ENCODE measurements at regions not wholly inside any gene's neighbourhood (a gene's known extent, or its start where the extent isn't known, plus 50 kb on each side); places are given as distances from the start of the nearest gene placed in this dataset.

- Mint-ChIP-seq H3K27ac (ENCODE audit: unreplicated experiment) (no peak overlapping the region), H3K4me1 (ENCODE audit: unreplicated experiment) (no peaks in the 10 kb centered on the region), H3K27me3 (ENCODE audit: unreplicated experiment) (peaks cover 3% of the 10 kb centered on the region), H3K4me3 (ENCODE audit: unreplicated experiment) (no peak overlapping the region), H3K9me3 (ENCODE audit: unreplicated experiment) (no peaks in the 10 kb centered on the region), H3K36me3 (ENCODE audit: low read depth, unreplicated experiment) (no peaks in the 10 kb centered on the region)
- TF ChIP-seq CTCF (IDR thresholded peaks at IDR 0.05; ENCODE audit: unreplicated experiment) = no peak
- no peak for DNase-seq (ENCODE audit: low spot score)
Observed at GRCh38 chr12:115228434-115228833, 544.5 kb upstream of the TBX3 start.

DNA sequence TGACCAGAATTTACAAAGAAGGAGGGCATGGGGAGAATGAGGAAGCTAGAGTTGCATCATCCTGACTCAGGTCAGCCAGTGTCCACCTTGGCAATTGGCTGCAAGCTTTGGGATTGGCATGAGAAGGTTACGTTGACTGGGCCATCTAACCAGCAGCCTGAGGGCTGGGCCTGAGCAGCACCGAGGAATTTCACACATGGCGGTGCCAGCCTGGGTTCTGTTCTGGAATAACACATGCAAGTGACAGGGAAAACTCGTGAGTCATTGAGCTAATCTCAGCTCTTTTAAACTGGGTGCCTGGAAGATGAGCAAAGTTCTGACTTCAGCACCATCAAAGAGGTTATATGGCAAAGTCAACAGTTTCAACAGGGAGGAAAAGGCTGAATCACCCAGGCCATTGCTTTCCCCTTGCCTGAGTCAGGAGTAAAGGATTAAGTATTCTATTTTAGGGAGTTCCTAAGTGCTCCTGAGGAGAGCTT is 543.2 kb upstream of the TBX3 start:
- Mint-ChIP-seq H3K4me1 (ENCODE audit: unreplicated experiment) (no peaks in the 10 kb centered on the region), H3K27ac (ENCODE audit: unreplicated experiment) (no peak overlapping the region), H3K4me3 (ENCODE audit: unreplicated experiment) (no peak overlapping the region), H3K9me3 (ENCODE audit: unreplicated experiment) (no peaks in the 10 kb centered on the region), H3K36me3 (ENCODE audit: low read depth, unreplicated experiment) (no peaks in the 10 kb centered on the region), H3K27me3 (ENCODE audit: unreplicated experiment) (peaks cover 3% of the 10 kb centered on the region)
- no peak for DNase-seq (ENCODE audit: low spot score)
- TF ChIP-seq CTCF (IDR thresholded peaks at IDR 0.05; ENCODE audit: unreplicated experiment) = no peak

DNA sequence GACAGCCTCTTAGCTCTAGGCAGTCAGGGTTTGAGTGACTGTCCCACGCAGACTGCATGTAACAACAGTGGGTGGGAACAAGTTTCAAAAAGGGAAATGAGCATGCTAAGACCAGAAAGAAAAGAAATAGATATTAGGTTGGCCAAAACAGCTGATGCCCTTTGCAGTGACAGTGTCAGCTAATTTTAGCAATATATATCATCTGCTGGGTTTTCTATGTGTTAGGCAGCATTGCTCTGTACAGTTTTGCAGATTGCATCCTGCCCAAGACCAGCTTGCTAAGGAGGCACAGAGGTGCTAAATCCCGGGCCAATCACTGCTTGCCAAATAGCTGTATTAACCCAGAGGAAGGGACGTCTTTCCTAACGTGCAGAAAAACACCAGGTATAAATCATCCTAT is 541.9 kb upstream of the TBX3 start:
- no peaks in the 10 kb centered on the region for H3K9me3 Mint-ChIP-seq (ENCODE audit: unreplicated experiment)
- no peaks in the 10 kb centered on the region for H3K36me3 Mint-ChIP-seq (ENCODE audit: low read depth, unreplicated experiment)
- no peak overlapping the region for H3K4me3 Mint-ChIP-seq (ENCODE audit: unreplicated experiment)
- no peak for DNase-seq (ENCODE audit: low spot score)
- peaks cover 3% of the 10 kb centered on the region for H3K27me3 Mint-ChIP-seq (ENCODE audit: unreplicated experiment)
- no peaks in the 10 kb centered on the region for H3K4me1 Mint-ChIP-seq (ENCODE audit: unreplicated experiment)
- H3K27ac Mint-ChIP-seq (ENCODE audit: unreplicated experiment) = no peak overlapping the region
- no peak for TF ChIP-seq CTCF (IDR thresholded peaks at IDR 0.05; ENCODE audit: unreplicated experiment)

DNA sequence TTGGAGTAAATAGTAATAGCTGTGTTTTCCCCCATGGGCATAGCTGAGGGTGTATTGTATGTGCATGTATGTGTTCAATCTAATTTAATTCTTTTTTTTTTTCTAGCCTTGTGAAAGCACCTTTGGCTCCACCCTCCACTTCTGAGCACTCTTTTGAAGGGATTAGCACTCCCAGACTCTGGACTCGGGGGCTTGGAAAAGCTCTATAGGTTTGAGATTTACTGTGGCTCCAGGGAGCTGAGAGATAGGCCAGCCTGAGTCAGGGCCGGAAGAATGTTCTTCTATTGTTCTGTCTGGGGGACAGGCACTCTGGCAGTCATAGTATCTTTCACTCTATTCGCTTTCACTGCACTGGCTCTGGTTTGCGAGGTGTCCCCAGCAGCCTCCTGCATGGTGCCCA is 540.0 kb upstream of the TBX3 start:
- Mint-ChIP-seq H3K36me3 (ENCODE audit: low read depth, unreplicated experiment) (no peaks in the 10 kb centered on the region), H3K27me3 (ENCODE audit: unreplicated experiment) (peaks cover 3% of the 10 kb centered on the region), H3K4me1 (ENCODE audit: unreplicated experiment) (no peaks in the 10 kb centered on the region), H3K4me3 (ENCODE audit: unreplicated experiment) (no peak overlapping the region), H3K9me3 (ENCODE audit: unreplicated experiment) (no peaks in the 10 kb centered on the region), H3K27ac (ENCODE audit: unreplicated experiment) (no peak overlapping the region)
- no peak for DNase-seq (ENCODE audit: low spot score)
- no peak for TF ChIP-seq CTCF (IDR thresholded peaks at IDR 0.05; ENCODE audit: unreplicated experiment)

- H3K27ac Mint-ChIP-seq (ENCODE audit: unreplicated experiment) = no peak overlapping the region
- TF ChIP-seq CTCF (IDR thresholded peaks at IDR 0.05; ENCODE audit: unreplicated experiment) = no peak
- no peaks in the 10 kb centered on the region for H3K4me1 Mint-ChIP-seq (ENCODE audit: unreplicated experiment)
- no peaks in the 10 kb centered on the region for H3K9me3 Mint-ChIP-seq (ENCODE audit: unreplicated experiment)
- no peaks in the 10 kb centered on the region for H3K36me3 Mint-ChIP-seq (ENCODE audit: low read depth, unreplicated experiment)
- DNase-seq (ENCODE audit: low spot score) = no peak
- H3K4me3 Mint-ChIP-seq (ENCODE audit: unreplicated experiment) = no peak overlapping the region
- peaks cover 3% of the 10 kb centered on the region for H3K27me3 Mint-ChIP-seq (ENCODE audit: unreplicated experiment)
Observed at GRCh38 chr12:115223322-115223721, 539.3 kb upstream of the TBX3 start.
